Middle frontal gyrus (tissue), 1 donor: ENCODE measurements at regions not wholly inside any gene's neighbourhood (a gene's known extent, or its start where the extent isn't known, plus 50 kb on each side); places are given as distances from the start of the nearest gene placed in this dataset.
"Not testable (repeated sequence)": the region's sequence is repeated elsewhere in the genome, so short reads cannot be mapped to it uniquely, and the experiment has no call there.

ENCODE experiments used
- DNase-seq: peaks from one replicate; pipeline ENCODE4 v3.0.0-alpha.2; 2015; ENCODE audit warnings: low spot score; ENCODE audit errors: extremely low spot score

DNA sequence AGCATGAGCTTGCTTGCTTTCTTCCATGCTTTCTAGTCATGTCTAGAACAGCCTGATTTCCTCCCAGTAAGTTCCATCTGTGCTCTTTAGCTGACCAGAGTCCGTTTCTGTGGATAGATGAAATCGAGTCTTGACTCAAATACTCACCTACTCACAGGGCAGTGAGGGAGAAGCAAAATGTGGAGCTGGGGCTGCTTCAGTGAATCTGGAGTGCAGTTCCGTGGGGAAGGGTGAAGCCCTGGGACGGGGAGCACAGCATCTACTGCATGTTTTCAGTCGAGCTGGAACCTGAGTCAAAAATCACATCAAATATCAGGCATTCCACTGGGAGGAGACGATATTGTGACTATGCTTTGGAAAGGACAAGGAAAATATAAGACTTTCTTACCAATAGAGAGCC is 70.3 kb upstream of the PRMT8 start:
- DNase-seq, result no peak

DNA sequence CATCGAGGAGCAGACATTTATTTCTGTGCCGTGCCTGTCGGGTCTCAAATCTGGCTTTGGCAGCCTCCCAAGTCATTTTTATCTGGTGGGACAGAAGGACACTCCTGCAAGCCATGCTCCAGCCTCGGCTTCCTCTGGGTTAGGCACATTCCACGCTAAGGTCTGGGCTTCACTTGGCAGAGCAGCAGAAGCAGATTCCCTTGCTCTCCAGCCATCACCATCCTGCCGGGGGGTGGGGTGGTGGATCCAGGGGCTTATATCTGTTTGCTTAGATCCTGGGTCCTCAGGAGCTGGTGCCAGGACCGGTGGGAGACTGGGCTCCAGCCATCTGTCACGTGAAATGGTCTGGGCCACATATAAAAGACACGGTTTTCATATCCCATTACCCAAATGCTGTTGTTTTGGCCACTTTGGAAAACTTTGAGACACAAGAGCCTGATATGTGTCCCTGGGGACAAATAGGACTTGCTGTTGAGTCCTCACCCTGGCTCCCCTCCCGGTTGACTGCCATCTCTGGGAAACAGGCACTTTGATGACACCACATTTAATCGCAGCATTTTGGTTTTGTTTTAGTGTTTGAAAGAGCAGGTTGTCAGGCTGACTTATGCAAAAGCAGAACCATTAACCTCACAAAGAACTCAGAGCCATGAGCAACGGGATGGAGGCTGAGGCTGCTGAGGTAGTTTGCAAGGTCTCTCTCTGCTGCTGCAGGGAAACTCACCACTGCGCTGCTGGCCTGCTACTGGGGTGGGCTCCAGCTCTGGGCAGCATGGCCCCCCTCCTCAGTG is 69.6 kb upstream of the PRMT8 start:
- no peak for DNase-seq

DNA sequence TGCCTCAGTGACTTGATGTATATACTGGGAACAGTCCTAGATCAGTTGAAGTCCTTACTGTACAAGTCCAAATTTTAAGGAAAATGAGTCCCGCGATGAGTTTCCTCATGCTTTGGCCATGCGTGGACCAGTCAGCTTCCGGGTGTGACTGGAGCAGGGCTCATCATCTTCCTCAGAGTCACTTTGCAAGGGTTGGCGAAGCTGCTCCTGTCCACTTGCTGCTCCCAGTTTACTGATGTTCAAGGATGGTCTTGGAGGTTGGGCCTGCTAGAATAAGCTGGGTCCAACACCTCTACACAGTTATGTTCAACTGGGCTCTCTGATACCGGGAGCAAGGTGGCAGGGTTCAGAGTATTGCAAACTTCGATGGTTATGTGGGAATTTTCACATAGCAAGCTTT is 66.2 kb upstream of the PRMT8 start:
- DNase-seq, result not testable (repeated sequence)

DNA sequence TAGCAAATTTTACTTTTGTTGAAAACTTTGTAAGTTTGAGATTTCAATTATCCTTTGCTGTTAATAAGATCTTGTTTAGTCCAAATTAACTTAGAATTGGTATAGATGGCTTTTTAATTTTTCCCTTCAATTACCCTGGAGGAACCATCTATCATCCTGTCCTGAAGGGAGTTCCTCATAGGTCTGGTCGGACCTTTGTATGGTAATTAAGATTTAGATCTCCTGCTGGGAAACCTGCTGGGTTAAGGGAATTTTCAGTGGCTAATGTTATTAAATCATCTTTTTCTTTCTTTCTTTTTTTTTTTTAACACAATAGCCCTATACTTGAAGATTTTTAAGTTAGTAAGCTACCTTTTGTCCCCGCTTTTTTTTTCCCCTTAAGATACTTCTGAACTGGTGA is 63.0 kb upstream of the PRMT8 start:
- DNase-seq, result no peak

DNA sequence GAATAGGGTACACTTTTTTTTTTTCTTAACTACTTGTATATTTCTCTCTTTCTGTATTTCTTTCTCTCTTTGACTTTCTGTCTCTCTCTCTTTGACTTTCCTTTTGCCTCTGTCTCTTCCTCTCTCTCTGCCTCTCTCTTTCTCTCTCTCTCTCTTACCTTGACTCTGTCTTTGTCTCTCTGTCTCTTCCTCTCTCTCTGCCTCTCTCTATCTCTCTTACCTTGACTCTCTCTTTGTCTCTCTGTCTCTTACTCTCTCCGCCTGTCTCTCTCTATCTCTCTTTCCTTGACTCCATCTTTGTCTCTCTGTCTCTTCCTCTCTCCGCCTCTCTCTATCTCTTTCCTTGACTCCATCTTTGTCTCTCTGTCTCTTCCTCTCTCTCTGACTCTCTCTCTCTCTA is 62.4 kb upstream of the PRMT8 start:
- DNase-seq, result no peak

DNA sequence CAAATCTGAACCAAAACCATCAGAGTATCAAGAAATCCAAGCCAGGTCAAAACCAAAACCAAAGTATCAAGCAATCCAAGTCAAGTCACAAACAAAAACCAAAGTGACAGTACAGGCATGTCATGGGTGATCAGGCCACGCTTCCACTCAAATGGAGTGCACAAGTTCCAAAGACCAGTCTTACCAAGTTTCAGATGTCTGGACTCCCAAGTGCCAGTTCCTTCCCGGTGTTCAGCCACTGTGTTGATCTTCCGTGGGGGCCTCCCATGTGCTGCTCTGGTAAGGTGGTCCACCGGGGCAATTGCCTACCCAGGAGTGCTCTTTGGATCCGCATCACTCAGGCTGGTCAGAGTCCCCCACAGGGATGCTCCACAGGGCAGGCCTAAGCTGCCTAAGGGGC is 61.5 kb upstream of the PRMT8 start:
- DNase-seq, result not testable (repeated sequence)

DNA sequence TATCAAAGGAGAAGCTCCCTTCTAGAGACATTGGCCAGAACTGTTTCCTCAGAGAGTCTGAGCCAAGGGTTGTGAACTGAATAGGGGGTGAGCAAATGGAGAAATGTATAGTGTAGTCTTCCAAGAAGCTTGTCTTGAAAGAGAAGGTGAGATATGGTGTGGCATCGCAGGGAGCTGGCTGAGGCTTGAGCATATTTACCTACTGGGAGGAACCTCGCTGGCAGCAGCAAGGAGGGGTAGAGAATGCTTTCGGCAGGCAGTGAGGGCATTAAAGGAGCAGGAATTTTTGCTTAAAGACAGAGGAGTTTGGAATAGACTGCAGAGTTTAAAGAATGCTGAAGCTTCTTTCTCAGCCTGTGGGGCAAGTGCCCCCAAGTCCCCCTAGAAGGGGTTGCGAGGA is 59.3 kb upstream of the PRMT8 start:
- no peak for DNase-seq

DNA sequence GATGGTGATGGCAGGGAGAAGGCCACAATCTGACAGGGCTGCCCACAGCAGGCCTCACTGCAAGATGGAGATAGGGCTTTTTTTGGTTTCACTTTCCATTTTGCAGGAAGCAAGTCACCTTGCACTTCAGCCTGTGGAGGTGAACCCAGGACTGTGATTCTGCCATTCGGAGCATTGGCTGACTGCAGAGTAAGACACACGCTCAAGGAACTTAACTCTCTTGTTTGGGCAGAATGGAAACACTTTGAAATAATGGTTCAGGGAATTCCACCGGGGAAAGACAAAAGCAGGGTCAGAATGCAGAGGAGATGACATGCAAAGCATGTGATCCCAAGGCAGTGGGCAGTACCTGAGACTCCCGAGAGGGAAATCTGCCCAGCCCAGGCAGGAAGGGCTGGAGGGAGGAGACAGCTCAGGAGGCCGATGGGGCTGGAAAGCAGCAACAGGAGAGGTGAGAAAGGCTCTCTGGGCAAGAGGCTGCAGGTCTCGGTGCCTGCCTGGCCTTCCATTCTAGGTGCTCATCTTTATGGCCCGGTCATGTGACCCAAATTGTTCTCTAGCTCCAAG is 58.7 kb upstream of the PRMT8 start:
- DNase-seq, result no peak

DNA sequence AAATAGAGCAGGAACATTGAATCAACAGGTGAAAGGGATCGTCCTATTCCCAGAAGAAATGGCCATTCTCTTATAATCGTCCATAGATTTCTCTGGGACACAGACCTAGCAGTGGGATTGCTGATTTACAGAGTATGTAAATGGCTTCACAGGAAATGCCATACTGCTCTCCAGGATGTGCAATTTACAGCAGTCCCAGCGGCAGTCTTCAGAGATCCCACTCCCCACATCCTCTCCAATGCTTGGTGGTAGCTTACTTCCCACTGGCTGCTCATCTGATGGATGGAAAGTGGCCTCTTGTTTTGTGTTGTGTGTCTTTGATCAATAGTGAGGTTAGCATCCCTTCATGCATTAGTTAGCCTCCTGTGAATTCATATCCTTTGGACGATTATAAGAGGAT is 58.1 kb upstream of the PRMT8 start:
- no peak for DNase-seq

DNA sequence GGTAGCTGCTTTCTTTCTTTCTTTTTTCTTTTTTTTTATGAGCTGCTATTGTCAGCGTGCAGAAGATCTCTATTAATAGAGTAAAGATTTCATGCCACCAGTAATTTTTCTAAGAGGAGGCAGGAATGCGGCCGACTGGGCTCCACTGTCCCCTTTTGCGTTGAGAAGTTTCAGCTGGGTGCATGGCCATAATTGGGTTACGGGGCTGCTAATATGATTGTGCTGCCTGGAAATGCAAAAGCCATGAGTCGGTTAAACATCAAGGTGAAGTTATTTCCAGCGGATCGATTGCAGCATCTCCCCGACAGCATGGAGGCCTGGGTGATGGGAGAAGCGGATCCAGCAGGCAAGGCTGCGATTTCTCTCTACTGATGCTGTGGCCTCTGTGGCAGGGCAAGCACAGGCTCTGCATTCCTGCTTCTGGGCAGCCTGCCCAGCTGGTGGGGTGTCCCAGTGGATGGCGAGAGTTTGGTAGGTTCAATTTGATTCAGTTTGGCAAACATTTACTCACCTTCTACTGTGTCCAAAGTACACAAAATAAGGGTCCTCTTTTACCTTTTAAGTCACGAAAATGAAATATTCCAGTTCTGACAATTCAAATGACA is 54.4 kb upstream of the PRMT8 start:
- DNase-seq, result no peak

DNA sequence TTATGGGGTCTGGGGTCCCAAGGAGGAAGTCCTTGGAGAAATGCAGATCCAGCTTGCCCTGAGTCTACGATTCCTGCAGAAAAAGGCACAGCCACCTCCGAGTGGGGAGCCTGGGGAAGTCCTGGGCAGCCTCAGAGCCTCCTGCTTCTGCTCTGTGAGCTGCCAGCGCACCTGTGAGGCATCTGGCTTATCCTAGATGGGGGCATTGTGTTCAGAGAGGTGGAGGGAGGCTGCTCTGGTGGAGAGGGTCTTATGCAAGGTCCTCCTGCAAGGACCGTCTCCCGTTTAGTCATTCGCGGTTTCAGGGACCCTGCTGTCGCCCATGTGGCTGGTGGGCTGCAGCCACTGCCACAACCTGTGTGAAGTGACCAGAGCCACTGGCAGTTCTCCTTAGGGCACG is 53.0 kb upstream of the PRMT8 start:
- DNase-seq, result no peak

DNA sequence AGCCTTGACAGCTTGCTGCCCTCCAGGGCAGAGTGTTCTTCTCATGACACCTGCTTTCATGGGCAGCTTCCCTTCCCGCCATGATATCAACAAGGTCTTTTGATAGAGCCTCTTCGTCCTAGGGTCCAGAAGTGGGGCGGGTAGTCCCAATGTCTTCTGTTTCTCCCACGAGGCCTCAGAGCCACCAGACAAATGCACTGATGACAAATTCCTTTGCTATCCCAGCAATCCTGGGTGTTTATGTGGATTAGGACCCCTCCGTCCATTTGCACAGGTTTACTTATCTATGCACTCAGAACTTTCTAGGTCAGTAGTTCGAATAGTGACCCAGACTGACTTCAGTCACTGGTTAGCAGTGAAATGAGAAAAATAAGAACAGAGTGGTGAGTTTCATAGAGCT is 52.6 kb upstream of the PRMT8 start:
- no peak for DNase-seq
